Activated CD4-positive, alpha-beta T cell treated with anti-CD3 and anti-CD28 coated beads, Interleukin-2, amount 50 U/mL, for 48 hours (primary cell): ENCODE measurements at regions not wholly inside any gene's neighbourhood (a gene's known extent, or its start where the extent isn't known, plus 50 kb on each side); places are given as distances from the start of the nearest gene placed in this dataset.
"Not testable (repeated sequence)": the region's sequence is repeated elsewhere in the genome, so short reads cannot be mapped to it uniquely, and the experiment has no call there.

Experiments used
- DNase-seq, 2 experiments: peaks; one replicate each; pipeline ENCODE4 v3.0.0-alpha.2; 2020

- DNase-seq, result no peak
These were observed 198.7 kb upstream of the PLD5 start for GRCh38 chr1:242723044-242723716.

GRCh38 chr1:242718967-242719366, 194.5 kb upstream of the PLD5 start:
- no peak for DNase-seq

- no peak for DNase-seq
These were observed 187.8 kb upstream of the PLD5 start for GRCh38 chr1:242712248-242712647.

GRCh38 chr1:242710847-242711246, 186.3 kb upstream of the PLD5 start:
- no peak for DNase-seq

- DNase-seq, result no peak
These were observed 185.8 kb upstream of the PLD5 start for GRCh38 chr1:242710286-242710685.

- DNase-seq, result no peak
These were observed 179.0 kb upstream of the PLD5 start for GRCh38 chr1:242703467-242703866.

GRCh38 chr1:242692988-242693387, 168.5 kb upstream of the PLD5 start:
- no peak for DNase-seq

GRCh38 chr1:242691610-242691945, 167.1 kb upstream of the PLD5 start:
- DNase-seq, result no peak

- DNase-seq, result no peak
These were observed 166.5 kb upstream of the PLD5 start for GRCh38 chr1:242690849-242691609.

GRCh38 chr1:242689378-242689777, 164.9 kb upstream of the PLD5 start:
- DNase-seq, result no peak

- DNase-seq, result no peak
These were observed 150.6 kb upstream of the PLD5 start for GRCh38 chr1:242674951-242675645.

GRCh38 chr1:242673652-242674051, 149.2 kb upstream of the PLD5 start:
- DNase-seq, result no peak

GRCh38 chr1:242673165-242673564, 148.7 kb upstream of the PLD5 start:
- not testable (repeated sequence) for DNase-seq

GRCh38 chr1:242670019-242670418, 145.5 kb upstream of the PLD5 start:
- DNase-seq, result no peak

GRCh38 chr1:242662886-242663285, 138.4 kb upstream of the PLD5 start:
- DNase-seq, result no peak

- not testable (repeated sequence) for DNase-seq
These were observed 129.3 kb upstream of the PLD5 start for GRCh38 chr1:242653772-242654171.

- peak in 1 of 2 experiments; percentile 3 for DNase-seq
These were observed 127.3 kb upstream of the PLD5 start for GRCh38 chr1:242651817-242652216.

- DNase-seq, result no peak
These were observed 117.0 kb upstream of the PLD5 start for GRCh38 chr1:242641461-242641860.

- DNase-seq, result no peak
These were observed 114.6 kb upstream of the PLD5 start for GRCh38 chr1:242639104-242639503.

- DNase-seq, result no peak
These were observed 110.2 kb upstream of the PLD5 start for GRCh38 chr1:242634732-242635131.

GRCh38 chr1:242629396-242629795, 104.9 kb upstream of the PLD5 start:
- DNase-seq, result no peak

GRCh38 chr1:242623756-242624155, 99.3 kb upstream of the PLD5 start:
- DNase-seq, result no peak

GRCh38 chr1:242623119-242623518, 98.6 kb upstream of the PLD5 start:
- DNase-seq, result no peak

- DNase-seq, result no peak
These were observed 88.8 kb upstream of the PLD5 start for GRCh38 chr1:242613266-242613815.
